SK-MEL-5 (cell line): ENCODE measurements at regions not wholly inside any gene's neighbourhood (a gene's known extent, or its start where the extent isn't known, plus 50 kb on each side); places are given as distances from the start of the nearest gene placed in this dataset.

ENCODE experiments used
- DNase-seq: peaks from one replicate; pipeline ENCODE4 v3.0.0-alpha.2; 2016; ENCODE audit warnings: low read depth, low spot score
- in situ Hi-C: cut with HindIII; loops from 2 replicates; pipeline ENCODE4 v1.10.0; 2016; ENCODE audit warnings: low sequenced_read_pairs, high pct_unique_total_duplicates, low pct_unique_long_range_greater_than_20kb
- small RNA-seq, 2 experiments: library from RNA; depleted of rRNA; stranded (forward); fragments of <200 nt; gene quantifications; one replicate each; pipeline ENCODE3, GENCODE V24; 2014

- DNase-seq, result no peak
- in situ Hi-C loops, result no loop called here
These were observed 1003.5 kb downstream of the AGBL1 start for GRCh38 chr15:87083201-87083600.

GRCh38 chr15:87082581-87082980, 1002.9 kb downstream of the AGBL1 start:
- in situ Hi-C loops, result no loop called here
- no peak for DNase-seq

- in situ Hi-C loops, result no loop called here
- DNase-seq, result no peak
These were observed 1000.9 kb downstream of the AGBL1 start for GRCh38 chr15:87080547-87080946.

Small RNAs in the stretch of these regions (small RNA-seq; reads per million reads assigned to genes)
- 0 reads per million in 2 experiments for gene RNU6-185P
